ENCODE measurements at regions not wholly inside any gene's neighbourhood (a gene's known extent, or its start where the extent isn't known, plus 50 kb on each side); places are given as distances from the start of the nearest gene placed in this dataset.

DNA sequence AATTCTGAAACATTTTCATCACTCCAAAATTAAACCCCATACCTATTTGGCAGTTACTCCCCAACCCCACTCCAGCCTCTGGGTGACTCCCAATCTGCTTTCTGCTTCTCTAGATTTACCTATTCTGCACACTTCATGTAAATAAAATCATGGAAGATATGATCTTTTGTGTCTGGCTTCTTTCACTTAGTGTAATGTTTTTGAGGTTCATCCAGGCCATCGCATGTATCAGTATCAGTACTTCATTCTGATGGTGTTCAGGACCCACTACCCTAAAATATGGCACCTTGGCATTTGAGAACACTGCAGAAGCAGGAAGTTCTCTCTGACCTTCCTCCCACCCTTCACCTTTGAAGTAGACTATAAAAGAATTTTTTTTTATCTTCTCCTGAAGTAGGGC, 78.7 kb upstream of the SLC25A26 start:
- no peak for TF ChIP-seq EZH2 (IDR thresholded peaks at IDR 0.05; ENCODE audit: insufficient read depth, poor library complexity, severe bottlenecking)
- TF ChIP-seq EZH2phosphoT487 (IDR thresholded peaks at IDR 0.05; ENCODE audit: insufficient read depth, low read depth), result no peak

Measured in GM23248 (cell line).